Naive thymus-derived CD4-positive, alpha-beta T cell (primary cell): ENCODE measurements at regions not wholly inside any gene's neighbourhood (a gene's known extent, or its start where the extent isn't known, plus 50 kb on each side); places are given as distances from the start of the nearest gene placed in this dataset.
"Not testable (repeated sequence)": the region's sequence is repeated elsewhere in the genome, so short reads cannot be mapped to it uniquely, and the experiment has no call there.

Experiments
- ATAC-seq: fragments of 150-1000 bp; cut with Tn5 transposase; 2 replicates; pipeline ENCODE4 v1.10.0; 2021; ENCODE audit warnings: mild to moderate bottlenecking, moderate library complexity
- CTCF ChIA-PET: fragments of 350-600 bp; sonication (Branson Sonifier 250); formaldehyde crosslinking; loops from one replicate; lab custom pipeline; 2021; ENCODE audit warnings: antibody characterized with exemption; lab: Charles Lee
- POLR2A ChIA-PET: fragments of 350-600 bp; sonication (Branson Sonifier 250); formaldehyde crosslinking; loops from one replicate; lab custom pipeline; 2021; ENCODE audit warnings: antibody characterized with exemption, inconsistent platforms; lab: Charles Lee
- DNase-seq, 9 donors: peaks; one replicate each; pipeline versions ENCODE4 v3.0.0 to v3.0.0-alpha.2; 2020 to 2022; ENCODE audit warnings: mixed read lengths in 1 of 9
- H3K27ac ChIP-seq: one replicate; pipeline ENCODE4 v1.7.0; 2013; ENCODE audit warnings: mild to moderate bottlenecking, low read depth, low read length, moderate library complexity
- H3K27me3 ChIP-seq, 2 donors: one replicate each; pipeline ENCODE4 v1.7.0; 2013; ENCODE audit warnings: low read length in 2 of 2, mild to moderate bottlenecking in 2 of 2, moderate library complexity in 2 of 2; ENCODE audit not compliant: control insufficient read depth in 2 of 2, insufficient read depth in 2 of 2
- H3K36me3 ChIP-seq, 3 experiments: 1 replicate in 2 of 3; 2 replicates in 1 of 3; pipeline ENCODE4 v1.7.0; 2013; ENCODE audit warnings: low read length in 3 of 3, mild to moderate bottlenecking in 3 of 3, moderate library complexity in 1 of 3; ENCODE audit not compliant: insufficient read depth in 3 of 3, control insufficient read depth in 2 of 3
- H3K4me1 ChIP-seq, 2 donors: one replicate each; pipeline ENCODE4 v1.7.0; 2013; ENCODE audit warnings: low read length in 2 of 2, mild to moderate bottlenecking in 2 of 2, moderate library complexity in 1 of 2; ENCODE audit not compliant: control insufficient read depth in 2 of 2, insufficient read depth in 2 of 2
- H3K4me3 ChIP-seq: 2 replicates; pipeline ENCODE4 v1.7.0; 2013; ENCODE audit warnings: mild to moderate bottlenecking, low read length
- H3K9me3 ChIP-seq, 3 experiments: 1 replicate in 2 of 3; 2 replicates in 1 of 3; pipeline ENCODE4 v1.7.0; 2013; ENCODE audit warnings: low read length in 3 of 3; ENCODE audit not compliant: control insufficient read depth in 2 of 3
- H3K27ac Mint-ChIP-seq, 9 donors: one replicate each; pipeline ENCODE4 v1.8.0; 2020 to 2022; ENCODE audit warnings: mixed read lengths in 9 of 9, mild to moderate bottlenecking in 8 of 9, moderate library complexity in 5 of 9, inconsistent platforms in 2 of 9
- H3K27me3 Mint-ChIP-seq, 5 donors: one replicate each; pipeline ENCODE4 v1.8.0; 2021 to 2022; ENCODE audit warnings: mixed read lengths in 5 of 5, mild to moderate bottlenecking in 1 of 5
- H3K36me3 Mint-ChIP-seq, 5 donors: one replicate each; pipeline ENCODE4 v1.8.0; 2020 to 2022; ENCODE audit warnings: mixed read lengths in 5 of 5, mild to moderate bottlenecking in 3 of 5, inconsistent platforms in 1 of 5
- H3K4me1 Mint-ChIP-seq, 7 donors: one replicate each; pipeline ENCODE4 v1.8.0; 2020 to 2022; ENCODE audit warnings: mixed read lengths in 7 of 7, mild to moderate bottlenecking in 3 of 7, inconsistent platforms in 1 of 7
- H3K4me3 Mint-ChIP-seq, 10 donors: one replicate each; pipeline ENCODE4 v1.8.0; 2020 to 2022; ENCODE audit warnings: mild to moderate bottlenecking in 10 of 10, mixed read lengths in 10 of 10, moderate library complexity in 6 of 10, inconsistent platforms in 2 of 10
- H3K9me3 Mint-ChIP-seq, 11 donors: one replicate each; pipeline ENCODE4 v1.8.0; 2020 to 2022; ENCODE audit warnings: mixed read lengths in 11 of 11, mild to moderate bottlenecking in 4 of 11, inconsistent platforms in 1 of 11, moderate library complexity in 1 of 11
- intact Hi-C, 2 donors: fragments of 100-400 bp; cut with micrococcal nuclease; formaldehyde crosslinking; loops; one replicate each; pipeline ENCODE4 v1.15.1; 2023

DNA sequence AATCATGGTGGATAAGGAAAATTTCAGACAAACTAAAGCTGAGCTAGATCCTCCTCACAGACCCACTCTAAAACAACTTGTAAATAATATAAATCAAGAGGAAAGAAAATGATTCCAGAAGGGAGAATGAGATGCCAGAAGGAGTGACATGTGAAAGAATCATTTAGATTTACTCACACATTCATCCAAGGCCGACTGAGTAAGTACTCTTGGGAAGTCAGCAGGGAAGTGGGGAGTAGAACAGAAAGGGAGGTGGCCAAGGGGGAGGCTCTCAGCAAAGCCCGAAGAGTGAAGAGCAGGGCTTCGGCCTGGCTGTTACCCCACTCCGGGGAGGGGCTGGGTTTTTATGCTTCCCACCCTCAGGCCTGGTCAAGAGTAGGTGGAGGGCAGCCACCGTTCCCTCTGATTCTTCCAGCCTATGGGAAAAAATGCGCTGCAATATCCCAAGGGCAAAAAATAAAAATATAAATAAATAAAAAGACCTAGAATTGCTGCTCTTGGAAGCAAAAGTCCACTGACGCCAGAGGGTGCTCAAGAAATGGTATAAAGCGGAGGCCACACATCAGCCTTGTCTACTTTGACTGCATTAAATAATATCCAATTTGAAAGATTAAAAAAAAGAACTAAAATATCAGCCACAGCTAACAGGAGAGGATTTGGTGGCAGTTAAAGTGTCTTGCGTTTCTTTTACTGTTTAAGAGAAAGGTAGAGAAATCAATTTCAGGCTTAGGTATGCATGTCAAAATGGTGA, 110.2 kb upstream of the COL5A1 start:
- CTCF ChIA-PET: no interaction called here
- H3K27ac Mint-ChIP-seq: no peak overlapping the region
- no peak for DNase-seq

DNA sequence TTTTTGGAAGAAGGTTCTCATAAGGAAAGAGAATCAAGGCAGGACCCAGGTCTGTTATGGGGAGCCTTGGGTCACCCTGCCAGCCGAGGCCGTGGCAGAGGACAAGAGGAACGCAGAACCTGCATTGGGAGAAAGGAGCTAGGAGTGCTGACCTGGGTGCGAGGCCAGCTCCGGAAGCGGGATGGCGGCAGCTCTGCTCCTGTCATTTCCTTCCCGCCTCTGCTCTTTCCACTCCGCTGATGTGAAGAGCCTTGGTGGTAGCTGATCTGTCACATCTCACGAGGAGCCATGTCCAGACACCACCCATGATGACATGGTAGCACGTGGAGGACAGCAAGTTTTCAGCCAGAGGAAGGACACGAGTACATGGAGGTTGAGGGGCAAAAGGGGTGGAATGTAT, 109.5 kb upstream of the COL5A1 start:
- H3K4me3 Mint-ChIP-seq: no peak overlapping the region
- H3K27me3 Mint-ChIP-seq: peaks cover 0 to 19% (median 10%) of the 10 kb centered on the region in 5 donors
- H3K9me3 Mint-ChIP-seq: peaks cover 0 to 24% (median 13%) of the 10 kb centered on the region in 11 donors

More for the DNA sequence above, 110.2 kb upstream of the COL5A1 start:
- intact Hi-C loops: no loop called here
- Mint-ChIP-seq H3K4me3 (no peak overlapping the region), H3K27me3 (peaks cover 0 to 19% (median 14%) of the 10 kb centered on the region in 5 donors), H3K9me3 (peaks cover 0 to 24% (median 13%) of the 10 kb centered on the region in 11 donors), H3K4me1 (peaks cover 0 to 2% (median 0%) of the 10 kb centered on the region in 7 donors), H3K36me3 (peaks cover 0 to 4% (median 0%) of the 10 kb centered on the region in 5 donors)
- no peak overlapping the region for H3K27ac ChIP-seq
- POLR2A ChIA-PET: no interaction called here
- H3K36me3 ChIP-seq: no peaks in the 10 kb centered on the region
- H3K4me1 ChIP-seq: no peaks in the 10 kb centered on the region
- H3K4me3 ChIP-seq: no peak overlapping the region
- H3K27me3 ChIP-seq: no peaks in the 10 kb centered on the region
- no peaks in the 10 kb centered on the region for H3K9me3 ChIP-seq
- no peak for ATAC-seq

DNA sequence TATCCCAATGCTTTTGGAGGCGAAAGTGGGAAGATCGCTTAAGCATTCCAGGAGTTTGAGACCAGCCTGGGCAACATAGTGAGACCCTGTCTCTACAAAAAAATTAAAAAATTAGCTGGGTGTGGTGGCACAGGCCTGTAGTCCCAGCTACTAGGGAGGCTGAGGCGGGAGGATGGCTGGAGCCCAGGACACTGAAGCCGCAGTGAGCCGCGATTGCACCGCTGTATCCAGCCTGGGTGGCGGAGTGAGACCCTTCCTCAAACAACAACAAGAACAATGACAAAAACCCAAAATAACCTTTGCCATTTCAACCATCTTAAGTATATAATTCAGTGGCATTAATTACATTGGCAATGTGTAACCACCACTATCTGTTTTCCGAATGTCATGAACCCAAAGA, 108.9 kb upstream of the COL5A1 start:
- CTCF ChIA-PET, H3K4me3 Mint-ChIP-seq, H3K9me3 ChIP-seq, H3K36me3 Mint-ChIP-seq, H3K36me3 ChIP-seq, H3K27ac Mint-ChIP-seq, ATAC-seq, H3K4me3 ChIP-seq, H3K4me1 ChIP-seq, intact Hi-C loops, DNase-seq, POLR2A ChIA-PET, H3K27me3 ChIP-seq, H3K27ac ChIP-seq, H3K4me1 Mint-ChIP-seq: not testable (repeated sequence)
- peaks cover 0 to 17% (median 9%) of the 10 kb centered on the region in 5 donors for H3K27me3 Mint-ChIP-seq
- H3K9me3 Mint-ChIP-seq: peaks cover 0 to 24% (median 13%) of the 10 kb centered on the region in 11 donors

More for the DNA sequence above, 109.5 kb upstream of the COL5A1 start:
- Mint-ChIP-seq H3K27ac (no peak overlapping the region), H3K4me1 (peaks cover 0 to 2% (median 0%) of the 10 kb centered on the region in 7 donors), H3K36me3 (peaks cover 0 to 4% (median 0%) of the 10 kb centered on the region in 5 donors)
- Histone ChIP-seq H3K27ac (no peak overlapping the region), H3K36me3 (no peaks in the 10 kb centered on the region), H3K4me3 (no peak overlapping the region), H3K4me1 (no peaks in the 10 kb centered on the region), H3K9me3 (no peaks in the 10 kb centered on the region), H3K27me3 (no peaks in the 10 kb centered on the region)
- ATAC-seq (no peak), DNase-seq (no peak)
- ChIA-PET CTCF (no interaction called here), POLR2A (no interaction called here)
- intact Hi-C loops: no loop called here

DNA sequence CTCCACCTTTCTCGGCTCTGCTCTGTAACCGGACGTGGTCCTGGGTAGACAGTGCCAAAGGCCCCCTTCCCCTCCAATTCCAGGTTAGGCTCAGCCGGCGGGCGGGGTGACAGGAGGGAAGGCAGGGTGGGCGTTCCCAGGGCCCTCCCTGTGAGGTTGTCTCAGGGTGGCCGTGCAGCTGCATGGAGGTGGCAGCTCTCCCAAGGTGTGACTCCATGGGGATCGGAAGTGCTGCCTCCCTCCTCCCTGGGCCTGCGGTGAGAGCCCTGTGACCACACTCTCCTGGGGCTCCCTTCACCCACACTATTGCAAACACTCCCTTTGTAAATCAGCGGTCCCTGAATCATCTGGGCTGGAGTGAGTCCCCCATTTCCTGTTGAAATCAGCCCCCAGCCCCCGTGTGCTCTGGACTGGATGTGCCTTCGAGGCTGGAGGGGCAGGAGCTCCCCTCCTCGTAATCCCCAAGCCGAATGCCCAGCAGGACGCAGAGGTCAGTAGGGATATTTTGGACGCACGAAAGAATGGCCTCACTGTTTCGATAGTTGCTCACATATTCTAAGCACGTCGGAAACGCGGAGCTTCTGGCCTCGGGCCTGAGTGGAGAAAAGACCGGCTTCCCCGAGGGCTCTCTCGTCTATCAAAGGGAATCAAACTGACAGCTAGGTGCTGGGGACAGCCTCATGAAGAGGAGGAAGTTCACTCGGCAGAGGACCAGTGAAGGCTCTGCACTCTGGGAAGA, 107.6 kb upstream of the COL5A1 start:
- ChIA-PET POLR2A (no interaction called here), CTCF (no interaction called here)
- Mint-ChIP-seq H3K27me3 (peaks cover 0 to 17% (median 9%) of the 10 kb centered on the region in 5 donors), H3K4me1 (peaks cover 0 to 2% (median 0%) of the 10 kb centered on the region in 7 donors), H3K9me3 (peaks cover 0 to 24% (median 13%) of the 10 kb centered on the region in 11 donors), H3K36me3 (peaks cover 0 to 4% (median 0%) of the 10 kb centered on the region in 5 donors), H3K4me3 (no peak overlapping the region), H3K27ac (no peak overlapping the region)
- H3K27ac ChIP-seq: no peak overlapping the region
- H3K36me3 ChIP-seq: no peaks in the 10 kb centered on the region
- peaks cover 0 to 3% of the 10 kb centered on the region in 2 donors for H3K27me3 ChIP-seq
- H3K4me1 ChIP-seq: no peaks in the 10 kb centered on the region
- H3K4me3 ChIP-seq: no peak overlapping the region
- intact Hi-C loops: no loop called here
- ATAC-seq: no peak
- DNase-seq: no peak
- no peaks in the 10 kb centered on the region for H3K9me3 ChIP-seq

DNA sequence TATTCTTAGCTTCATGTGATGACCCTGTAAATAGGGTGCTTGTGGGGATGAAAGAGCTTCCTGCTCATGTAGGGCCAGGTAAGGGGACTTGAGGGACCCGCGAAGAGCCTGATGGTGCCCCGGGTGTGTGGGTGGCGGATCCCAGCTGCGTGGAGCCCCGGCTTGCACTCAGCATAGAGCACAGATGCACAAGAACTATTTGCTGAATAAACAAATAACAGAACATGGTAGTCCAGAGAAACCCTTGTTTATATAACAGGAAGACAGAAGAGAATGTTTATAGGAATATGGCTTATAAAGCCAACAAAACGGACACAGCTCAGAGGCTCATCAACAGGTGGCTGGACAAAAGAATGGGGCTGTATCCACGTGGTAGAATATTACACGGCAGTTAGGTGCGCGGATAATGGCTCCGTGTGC, 106.9 kb upstream of the COL5A1 start:
- Histone ChIP-seq H3K9me3 (no peaks in the 10 kb centered on the region), H3K36me3 (no peaks in the 10 kb centered on the region), H3K27ac (no peak overlapping the region), H3K4me3 (no peak overlapping the region), H3K27me3 (peaks cover 0 to 3% of the 10 kb centered on the region in 2 donors), H3K4me1 (no peaks in the 10 kb centered on the region)
- peaks cover 0 to 18% (median 11%) of the 10 kb centered on the region in 11 donors for H3K9me3 Mint-ChIP-seq
- no peak overlapping the region for H3K27ac Mint-ChIP-seq
- ChIA-PET CTCF (no interaction called here), POLR2A (no interaction called here)
- intact Hi-C loops: no loop called here
- H3K4me1 Mint-ChIP-seq: peaks cover 0 to 2% (median 0%) of the 10 kb centered on the region in 7 donors
- peaks cover 0 to 4% (median 0%) of the 10 kb centered on the region in 5 donors for H3K36me3 Mint-ChIP-seq
- DNase-seq: no peak
- H3K4me3 Mint-ChIP-seq: no peak overlapping the region
- ATAC-seq: no peak
- H3K27me3 Mint-ChIP-seq: peaks cover 0 to 14% (median 5%) of the 10 kb centered on the region in 5 donors

DNA sequence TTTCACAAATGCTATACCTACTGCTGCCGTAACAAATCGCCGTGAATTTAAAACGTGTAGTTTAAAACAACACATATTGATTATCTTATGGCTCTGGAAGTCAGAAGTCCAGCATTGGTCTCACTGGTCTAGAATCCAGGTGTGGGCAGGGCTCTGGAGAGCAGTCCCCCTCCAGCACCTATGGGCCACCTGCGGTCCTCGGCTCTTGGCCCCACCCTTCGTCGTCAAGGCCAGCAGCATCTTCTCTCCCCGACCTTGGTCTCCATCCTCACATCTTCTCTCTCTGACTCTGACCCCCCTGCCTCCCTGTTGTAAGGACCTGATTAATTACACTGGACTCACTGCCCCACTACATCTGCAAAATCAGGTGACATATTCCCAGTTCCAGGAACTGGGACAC, 106.4 kb upstream of the COL5A1 start:
- Mint-ChIP-seq H3K36me3 (peaks cover 0 to under 1% (median 0%) of the 10 kb centered on the region in 5 donors), H3K4me1 (peaks cover 0 to 2% (median 0%) of the 10 kb centered on the region in 7 donors), H3K27ac (no peak overlapping the region), H3K4me3 (no peak overlapping the region), H3K9me3 (peaks cover 0 to 13% (median 8%) of the 10 kb centered on the region in 11 donors), H3K27me3 (peaks cover 0 to 11% (median 5%) of the 10 kb centered on the region in 5 donors)
- ChIA-PET POLR2A (no interaction called here), CTCF (no interaction called here)
- no peaks in the 10 kb centered on the region for H3K4me1 ChIP-seq
- ATAC-seq (no peak), DNase-seq (no peak)
- no peaks in the 10 kb centered on the region for H3K9me3 ChIP-seq
- H3K27me3 ChIP-seq: peaks cover 0 to 3% of the 10 kb centered on the region in 2 donors
- H3K36me3 ChIP-seq: no peaks in the 10 kb centered on the region
- no peak overlapping the region for H3K4me3 ChIP-seq
- no peak overlapping the region for H3K27ac ChIP-seq
- intact Hi-C loops: no loop called here
